Upper lobe of left lung (tissue), 6 donors: ENCODE measurements at regions not wholly inside any gene's neighbourhood (a gene's known extent, or its start where the extent isn't known, plus 50 kb on each side); places are given as distances from the start of the nearest gene placed in this dataset.

Experiments
- ATAC-seq, 2 donors: fragments of 200-7000 bp; cut with Tn5 transposase; one replicate each; pipeline ENCODE4 v1.9.1; 2022; ENCODE audit warnings: mild to moderate bottlenecking in 2 of 2, moderate library complexity in 2 of 2; ENCODE audit not compliant: low FRiP score in 2 of 2
- DNase-seq, 2 donors: peaks; one replicate each; pipeline ENCODE4 v3.0.0-alpha.2; 2019 to 2020
- H3K27ac ChIP-seq, 4 donors: fragments of 200-600 bp; sonication (generic); one replicate each; pipeline ENCODE4 v1.5.1; 2016 to 2019
- H3K27me3 ChIP-seq, 4 donors: fragments of 200-600 bp; sonication (generic); one replicate each; pipeline ENCODE4 v1.5.1; 2017 to 2019
- H3K36me3 ChIP-seq, 4 donors: fragments of 200-600 bp; sonication (generic); one replicate each; pipeline ENCODE4 v1.5.1; 2016 to 2019
- H3K4me1 ChIP-seq, 4 donors: fragments of 200-600 bp; sonication (generic); one replicate each; pipeline ENCODE4 v1.5.1; 2018 to 2019
- H3K4me3 ChIP-seq, 4 donors: fragments of 200-600 bp; sonication (generic); one replicate each; pipeline ENCODE4 v1.5.1; 2017 to 2019; ENCODE audit warnings: mild to moderate bottlenecking in 2 of 4, moderate library complexity in 1 of 4
- H3K9me3 ChIP-seq, 4 donors: fragments of 200-600 bp; sonication (generic); one replicate each; pipeline ENCODE4 v1.5.1; 2018 to 2019
- EP300 ChIP-seq, 4 donors: sonication (generic); formaldehyde crosslinking; IDR thresholded peaks; one replicate each; pipeline ENCODE4 v1.5.1; 2017; ENCODE audit warnings: antibody characterized with exemption in 4 of 4, control low read depth in 2 of 4
- POLR2A ChIP-seq, 4 donors: fragments of 450-650 bp; IDR thresholded peaks; one replicate each; pipeline ENCODE4 v1.5.1; 2016 to 2017; ENCODE audit warnings: antibody characterized with exemption in 4 of 4, mild to moderate bottlenecking in 2 of 4
- POLR2AphosphoS5 ChIP-seq, 2 donors: sonication (generic); formaldehyde crosslinking; IDR thresholded peaks; one replicate each; pipeline ENCODE4 v1.5.1; 2017; ENCODE audit warnings: antibody characterized with exemption in 2 of 2
- WGBS, 2 donors: methylation state at CpG; one replicate each; pipeline ENCODE4 v1.1.5; 2017 to 2018; 5-methylcytosine and 5-hydroxymethylcytosine counted together
- TF ChIP-seq, protein P1 (sequence below), 6 experiments: fragments of 450-650 bp in 4 of 6; fragments of 200-600 bp in 2 of 6; sonication (generic) in 2 of 6; IDR thresholded peaks; one replicate each; pipeline ENCODE4 v1.5.1; 2016 to 2019; ENCODE audit warnings: antibody characterized with exemption in 6 of 6
- donor health status: DM: no; HTN: no; CAD: no; lungs with moderate emphysema.
- donor health status: DM: no; HTN: yes; CAD: no; lungs with severe emphysema.

DNA sequence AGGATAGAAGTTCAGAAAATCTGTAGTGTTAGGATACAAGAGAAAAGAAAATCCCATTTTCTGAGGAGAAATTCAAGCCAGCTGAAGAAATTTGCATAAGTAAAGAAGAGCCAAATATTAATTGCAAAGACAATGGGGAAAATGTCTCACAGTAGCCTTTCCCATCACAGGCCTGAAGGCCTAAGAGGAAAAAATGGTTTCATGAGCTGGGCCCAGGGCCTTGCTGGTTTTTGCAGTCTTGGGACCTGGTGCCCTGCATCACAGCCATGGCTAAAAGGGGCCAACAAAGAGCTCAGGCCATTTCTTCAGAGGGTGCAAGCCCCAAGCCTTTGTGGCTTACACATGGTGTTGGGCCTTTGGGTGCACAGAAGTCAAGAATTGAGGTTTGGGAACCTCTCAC is 413.6 kb upstream of the CYRIA start:
- TF ChIP-seq POLR2AphosphoS5 (IDR thresholded peaks at IDR 0.05), result no peak
- TF ChIP-seq POLR2A (IDR thresholded peaks at IDR 0.05), result no peak
- TF ChIP-seq, protein P1, sequence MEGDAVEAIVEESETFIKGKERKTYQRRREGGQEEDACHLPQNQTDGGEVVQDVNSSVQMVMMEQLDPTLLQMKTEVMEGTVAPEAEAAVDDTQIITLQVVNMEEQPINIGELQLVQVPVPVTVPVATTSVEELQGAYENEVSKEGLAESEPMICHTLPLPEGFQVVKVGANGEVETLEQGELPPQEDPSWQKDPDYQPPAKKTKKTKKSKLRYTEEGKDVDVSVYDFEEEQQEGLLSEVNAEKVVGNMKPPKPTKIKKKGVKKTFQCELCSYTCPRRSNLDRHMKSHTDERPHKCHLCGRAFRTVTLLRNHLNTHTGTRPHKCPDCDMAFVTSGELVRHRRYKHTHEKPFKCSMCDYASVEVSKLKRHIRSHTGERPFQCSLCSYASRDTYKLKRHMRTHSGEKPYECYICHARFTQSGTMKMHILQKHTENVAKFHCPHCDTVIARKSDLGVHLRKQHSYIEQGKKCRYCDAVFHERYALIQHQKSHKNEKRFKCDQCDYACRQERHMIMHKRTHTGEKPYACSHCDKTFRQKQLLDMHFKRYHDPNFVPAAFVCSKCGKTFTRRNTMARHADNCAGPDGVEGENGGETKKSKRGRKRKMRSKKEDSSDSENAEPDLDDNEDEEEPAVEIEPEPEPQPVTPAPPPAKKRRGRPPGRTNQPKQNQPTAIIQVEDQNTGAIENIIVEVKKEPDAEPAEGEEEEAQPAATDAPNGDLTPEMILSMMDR (IDR thresholded peaks at IDR 0.05), result no peak
- no peak for TF ChIP-seq EP300 (IDR thresholded peaks at IDR 0.05)
- ATAC-seq (no peak), DNase-seq (no peak)
- Histone ChIP-seq H3K4me3 (no peak overlapping the region), H3K27ac (no peak overlapping the region), H3K36me3 (no peaks in the 10 kb centered on the region), H3K27me3 (no peaks in the 10 kb centered on the region), H3K4me1 (peaks cover 0 to 3% (median 0%) of the 10 kb centered on the region in 4 donors), H3K9me3 (peaks cover 0 to 12% (median 4%) of the 10 kb centered on the region in 4 donors)

DNA sequence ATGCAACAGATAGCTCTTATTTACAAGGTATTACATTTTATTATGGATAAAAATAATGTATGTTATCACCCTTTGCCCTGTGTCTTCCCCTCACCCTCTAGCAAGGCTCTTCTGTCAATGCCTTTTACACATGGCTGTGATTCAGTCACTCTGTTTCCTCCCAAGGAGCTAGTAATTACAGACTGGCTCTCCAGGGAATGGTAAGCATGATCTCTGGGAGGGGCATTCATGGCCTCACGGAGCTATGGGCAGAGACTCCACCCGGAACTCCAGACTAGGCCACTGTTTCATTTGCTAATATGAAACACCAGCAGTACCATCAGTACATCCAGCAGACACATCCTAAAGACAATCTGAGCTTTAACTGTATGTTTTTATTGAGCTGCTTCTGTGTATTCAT is 410.9 kb upstream of the CYRIA start:
- Histone ChIP-seq H3K4me3 (no peak overlapping the region), H3K27me3 (no peaks in the 10 kb centered on the region), H3K36me3 (no peaks in the 10 kb centered on the region), H3K9me3 (peaks cover 0 to 12% (median 4%) of the 10 kb centered on the region in 4 donors), H3K4me1 (no peaks in the 10 kb centered on the region), H3K27ac (no peak overlapping the region)
- 61 to 82% methylated on average over 2 of the region's 2 CpGs for WGBS, 2 donors
- DNase-seq (no peak), ATAC-seq (no peak)
- TF ChIP-seq EP300 (IDR thresholded peaks at IDR 0.05) (no peak), POLR2AphosphoS5 (IDR thresholded peaks at IDR 0.05) (no peak), POLR2A (IDR thresholded peaks at IDR 0.05) (no peak)
- TF ChIP-seq, protein P1 (IDR thresholded peaks at IDR 0.05), result no peak

DNA sequence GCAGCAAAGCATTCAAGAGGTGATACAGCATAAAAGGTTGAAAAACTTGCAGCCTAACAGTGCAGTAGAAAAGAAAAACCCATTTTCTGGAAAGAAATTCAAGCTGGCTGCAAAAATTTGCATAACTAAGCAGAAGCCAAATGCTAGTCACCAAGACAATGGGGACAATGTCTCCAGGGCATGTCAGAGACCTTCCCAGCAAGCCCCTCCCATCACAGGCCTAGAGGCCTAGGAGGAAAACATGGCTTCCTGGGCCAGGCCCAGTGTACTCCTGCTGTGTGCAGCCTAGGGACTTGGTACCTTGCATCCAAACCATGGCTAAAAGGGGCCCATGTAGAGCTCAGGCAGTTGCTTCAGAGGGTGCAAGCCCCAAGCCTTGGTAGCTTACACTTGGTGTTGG is 405.1 kb upstream of the CYRIA start:
- TF ChIP-seq, protein P1 (IDR thresholded peaks at IDR 0.05), result no peak
- TF ChIP-seq POLR2A (IDR thresholded peaks at IDR 0.05) (no peak), POLR2AphosphoS5 (IDR thresholded peaks at IDR 0.05) (no peak), EP300 (IDR thresholded peaks at IDR 0.05) (no peak)
- peak in 1 of 2 donors; percentile 11 for ATAC-seq
- DNase-seq, result no peak

DNA sequence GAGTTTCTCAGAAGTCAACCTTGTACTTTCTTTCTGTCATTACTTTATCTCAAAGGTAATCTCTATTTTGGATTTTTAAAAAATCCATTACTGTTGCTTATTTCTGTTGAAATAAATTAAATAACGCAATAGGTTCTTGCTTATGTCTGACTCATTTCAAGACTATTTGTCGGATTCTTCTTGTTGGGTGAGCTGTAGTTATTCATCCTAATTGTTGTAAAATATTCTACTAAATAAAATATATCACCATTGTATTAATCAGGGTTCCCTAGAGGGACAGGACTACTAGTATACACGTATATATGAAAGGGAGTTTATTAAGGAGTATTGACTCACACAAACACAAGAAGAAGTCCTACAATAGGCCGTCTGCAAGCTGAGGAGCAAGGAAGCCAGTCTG is 403.9 kb upstream of the CYRIA start:
- 88 to 95% methylated on average over 4 of the region's 4 CpGs for WGBS, 2 donors
- Histone ChIP-seq H3K9me3 (no peaks in the 10 kb centered on the region), H3K36me3 (no peaks in the 10 kb centered on the region), H3K27ac (no peak overlapping the region), H3K27me3 (no peaks in the 10 kb centered on the region), H3K4me3 (no peak overlapping the region), H3K4me1 (no peaks in the 10 kb centered on the region)
- no peak for ATAC-seq
- TF ChIP-seq POLR2A (IDR thresholded peaks at IDR 0.05) (no peak), EP300 (IDR thresholded peaks at IDR 0.05) (no peak), POLR2AphosphoS5 (IDR thresholded peaks at IDR 0.05) (no peak)
- TF ChIP-seq, protein P1 (IDR thresholded peaks at IDR 0.05), result no peak
- no peak for DNase-seq

More for the DNA sequence above, 405.1 kb upstream of the CYRIA start:
- Histone ChIP-seq H3K27ac (no peak overlapping the region), H3K36me3 (no peaks in the 10 kb centered on the region), H3K4me3 (no peak overlapping the region), H3K4me1 (no peaks in the 10 kb centered on the region), H3K9me3 (no peaks in the 10 kb centered on the region), H3K27me3 (no peaks in the 10 kb centered on the region)

DNA sequence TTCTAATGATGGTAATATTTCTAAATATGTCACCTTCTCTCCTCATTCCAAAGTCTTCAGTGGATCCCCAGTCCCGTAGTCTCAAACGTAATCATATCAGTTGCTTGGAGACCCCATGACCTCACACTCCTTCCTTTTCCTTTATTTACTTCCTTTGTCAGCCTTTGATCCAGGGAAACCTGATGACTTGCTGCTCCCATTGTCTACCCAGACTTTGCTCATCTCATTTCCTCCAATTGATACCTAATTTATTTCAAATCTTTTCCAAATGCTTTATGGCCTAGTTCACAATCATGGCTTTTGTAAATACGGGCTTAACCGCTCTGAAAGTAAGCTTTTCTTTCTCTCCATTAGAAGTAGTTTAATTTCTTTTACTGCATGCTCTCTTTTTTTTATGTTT is 402.4 kb upstream of the CYRIA start:
- H3K9me3 ChIP-seq, result no peaks in the 10 kb centered on the region
- no peak overlapping the region for H3K27ac ChIP-seq
- H3K4me3 ChIP-seq, result no peak overlapping the region
- no peaks in the 10 kb centered on the region for H3K4me1 ChIP-seq
- 61 to 62% methylated on average over 4 of the region's 4 CpGs for WGBS, 2 donors
- H3K36me3 ChIP-seq, result no peaks in the 10 kb centered on the region
- TF ChIP-seq POLR2AphosphoS5 (IDR thresholded peaks at IDR 0.05) (no peak), EP300 (IDR thresholded peaks at IDR 0.05) (no peak), POLR2A (IDR thresholded peaks at IDR 0.05) (no peak)
- TF ChIP-seq, protein P1 (IDR thresholded peaks at IDR 0.05), result no peak
- H3K27me3 ChIP-seq, result no peaks in the 10 kb centered on the region
- ATAC-seq (no peak), DNase-seq (no peak)
